Activated CD8-positive, alpha-beta memory T cell treated with anti-CD3 and anti-CD28 coated beads, Interleukin-2, amount 50 U/mL, for 1 hour (primary cell): ENCODE measurements at regions not wholly inside any gene's neighbourhood (a gene's known extent, or its start where the extent isn't known, plus 50 kb on each side); places are given as distances from the start of the nearest gene placed in this dataset.

Source experiments
- DNase-seq: peaks from one replicate; pipeline ENCODE4 v3.0.0-alpha.2; 2020; ENCODE audit errors: extremely low read depth

- DNase-seq, result no peak
Measured at GRCh38 chr18:45527891-45528290, 87.4 kb upstream of the SLC14A2 start.

DNA sequence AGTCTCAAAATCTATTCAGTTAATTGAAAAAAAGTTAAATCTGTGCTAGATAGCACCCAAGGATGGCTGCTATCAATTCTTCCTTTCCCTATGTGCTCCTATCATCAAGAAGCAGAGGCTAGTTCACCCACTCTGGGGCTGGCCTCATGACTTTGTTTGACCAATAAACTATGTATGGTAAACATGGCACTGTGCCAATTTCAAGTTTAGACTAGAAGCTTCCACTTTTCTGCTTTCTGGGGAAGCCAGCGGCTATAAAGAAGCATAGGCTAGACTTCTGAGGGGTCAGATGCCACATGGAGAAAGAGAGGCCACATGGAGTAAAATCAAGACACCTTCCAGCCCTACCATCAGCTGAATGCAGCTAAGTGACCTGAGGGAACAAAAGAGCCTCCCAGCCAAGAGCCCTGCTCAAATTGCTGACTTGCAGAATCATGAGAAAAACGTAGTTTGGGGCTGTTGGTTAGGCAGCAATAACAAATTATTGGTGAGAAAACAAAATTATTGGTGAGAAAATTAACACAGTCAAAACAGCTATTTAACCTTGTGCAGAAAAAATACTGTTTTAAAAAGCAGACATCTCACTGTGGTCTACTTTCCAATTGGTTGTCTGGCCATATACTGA, 86.5 kb upstream of the SLC14A2 start:
- DNase-seq, result no peak

GRCh38 chr18:45538444-45538843, 76.8 kb upstream of the SLC14A2 start:
- DNase-seq, result no peak

GRCh38 chr18:45539491-45539891, 75.8 kb upstream of the SLC14A2 start:
- no peak for DNase-seq

DNA sequence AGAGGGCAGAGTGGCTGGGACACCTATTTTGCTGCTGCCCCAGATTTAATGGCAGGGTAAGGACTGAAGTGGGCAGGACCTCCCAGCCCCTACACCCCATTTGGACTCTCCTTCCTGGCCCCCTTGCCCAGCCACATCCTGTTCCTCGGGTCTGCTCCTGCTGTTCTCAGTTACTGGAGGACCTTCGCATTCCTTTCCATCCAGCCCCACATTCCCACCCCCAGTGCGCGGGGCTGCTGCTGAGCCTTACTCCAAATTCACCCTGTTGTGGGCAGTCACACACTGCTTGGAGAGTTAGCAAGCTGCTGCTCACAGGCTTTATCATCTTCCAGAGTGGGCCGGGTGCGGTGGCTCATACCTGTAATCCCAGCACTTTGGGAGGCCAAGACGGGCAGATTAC, 75.2 kb upstream of the SLC14A2 start:
- no peak for DNase-seq

GRCh38 chr18:45541421-45541820, 73.9 kb upstream of the SLC14A2 start:
- DNase-seq, result no peak

- no peak for DNase-seq
Measured at GRCh38 chr18:45542043-45542442, 73.2 kb upstream of the SLC14A2 start.

DNA sequence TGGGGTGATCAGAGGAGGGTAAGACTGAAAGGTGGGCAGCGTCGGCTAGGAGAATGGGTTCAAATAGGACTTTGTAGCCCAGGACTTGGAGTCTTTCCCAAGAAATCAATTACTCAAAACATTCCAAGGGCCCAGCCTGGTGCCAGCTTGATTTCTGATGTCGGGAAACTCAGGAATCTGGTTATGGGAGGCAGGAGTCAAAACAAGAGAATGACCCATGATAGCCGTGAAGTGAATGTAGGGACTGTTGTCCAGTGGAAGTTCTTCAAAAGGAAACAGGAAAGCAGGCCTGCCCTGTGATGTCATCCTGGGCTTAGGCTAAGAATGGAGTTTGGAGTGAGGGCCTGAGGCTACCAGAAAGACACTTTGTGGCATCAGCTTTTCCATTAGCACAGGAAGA, 67.4 kb upstream of the SLC14A2 start:
- no peak for DNase-seq

- no peak for DNase-seq
Measured at GRCh38 chr18:45548614-45549013, 66.7 kb upstream of the SLC14A2 start.

GRCh38 chr18:45549290-45549689, 66.0 kb upstream of the SLC14A2 start:
- no peak for DNase-seq

- no peak for DNase-seq
Measured at GRCh38 chr18:45551142-45551815, 64.0 kb upstream of the SLC14A2 start.

DNA sequence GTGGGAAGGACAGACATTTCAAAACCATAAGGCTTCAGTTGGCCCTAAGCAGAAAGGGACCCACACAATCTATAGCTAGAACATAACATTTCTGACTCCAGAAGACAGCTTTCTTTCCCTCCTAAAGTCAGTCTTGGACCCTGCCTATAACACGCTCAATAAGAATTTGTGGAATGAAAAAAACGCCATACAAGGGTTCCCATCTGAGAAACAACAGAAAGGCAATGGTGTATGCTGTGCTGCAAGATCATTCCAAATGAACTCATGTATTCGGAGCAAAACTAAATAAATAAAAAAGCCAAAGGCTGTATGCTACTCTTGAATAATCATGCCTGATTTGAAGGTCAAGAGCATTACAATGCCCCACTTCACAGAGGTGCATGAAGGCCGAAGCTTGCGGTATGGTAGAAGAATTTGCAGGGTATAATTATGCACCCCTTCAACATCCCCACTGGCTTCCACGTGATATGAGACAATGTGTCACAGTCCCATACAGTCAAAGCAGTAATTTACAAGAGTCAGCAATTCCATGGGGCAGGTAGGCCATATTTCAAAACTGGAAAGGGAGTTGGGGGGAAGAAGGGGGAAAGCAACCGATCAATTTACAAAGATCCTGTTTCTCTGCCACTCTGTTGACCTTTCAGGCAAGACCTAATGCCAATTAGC, 61.4 kb upstream of the SLC14A2 start:
- DNase-seq, result no peak

- no peak for DNase-seq
Measured at GRCh38 chr18:45554389-45554737, 60.9 kb upstream of the SLC14A2 start.

GRCh38 chr18:45556222-45556621, 59.1 kb upstream of the SLC14A2 start:
- no peak for DNase-seq

DNA sequence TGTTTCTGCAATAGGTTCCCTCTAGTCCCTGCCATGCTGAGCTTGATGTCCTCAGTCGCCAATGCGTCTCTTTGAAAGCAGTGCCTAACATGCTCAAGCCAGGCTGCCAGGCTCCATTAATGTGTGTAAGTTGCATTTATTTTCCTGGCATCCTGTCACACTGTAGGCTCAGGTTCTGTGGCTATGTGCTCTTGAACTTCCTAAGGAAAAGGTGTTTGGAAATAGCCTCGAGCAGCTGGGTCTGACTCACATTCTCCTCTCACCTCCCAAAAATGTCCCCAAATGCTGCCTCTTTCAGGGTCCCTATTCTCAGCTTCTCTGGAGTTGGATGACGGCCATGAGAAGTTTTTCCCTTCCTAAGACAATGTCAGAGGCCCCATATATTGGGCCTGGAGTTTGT, 58.0 kb upstream of the SLC14A2 start:
- DNase-seq, result no peak

GRCh38 chr18:45557779-45558178, 57.5 kb upstream of the SLC14A2 start:
- DNase-seq, result no peak

DNA sequence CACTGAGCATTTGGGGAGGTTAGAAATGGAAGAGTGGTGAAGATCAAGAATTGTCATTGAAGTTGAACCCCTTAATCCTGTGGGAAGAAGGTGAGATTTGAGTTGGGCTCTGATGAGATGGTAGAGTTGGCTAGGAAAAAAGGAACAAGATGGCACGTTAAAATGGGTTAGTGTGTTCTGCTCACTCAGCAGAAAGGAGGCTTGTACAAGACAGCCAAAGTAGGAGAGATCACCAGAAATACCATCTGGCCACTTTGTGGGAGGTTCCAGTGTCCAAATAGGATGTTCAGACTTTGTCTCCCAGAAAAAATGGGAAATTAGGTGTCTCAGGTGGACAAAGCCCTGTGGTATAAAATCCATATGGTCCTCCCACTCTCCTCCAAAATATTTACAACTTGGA, 56.0 kb upstream of the SLC14A2 start:
- no peak for DNase-seq

GRCh38 chr18:45560870-45561269, 54.4 kb upstream of the SLC14A2 start:
- no peak for DNase-seq

DNA sequence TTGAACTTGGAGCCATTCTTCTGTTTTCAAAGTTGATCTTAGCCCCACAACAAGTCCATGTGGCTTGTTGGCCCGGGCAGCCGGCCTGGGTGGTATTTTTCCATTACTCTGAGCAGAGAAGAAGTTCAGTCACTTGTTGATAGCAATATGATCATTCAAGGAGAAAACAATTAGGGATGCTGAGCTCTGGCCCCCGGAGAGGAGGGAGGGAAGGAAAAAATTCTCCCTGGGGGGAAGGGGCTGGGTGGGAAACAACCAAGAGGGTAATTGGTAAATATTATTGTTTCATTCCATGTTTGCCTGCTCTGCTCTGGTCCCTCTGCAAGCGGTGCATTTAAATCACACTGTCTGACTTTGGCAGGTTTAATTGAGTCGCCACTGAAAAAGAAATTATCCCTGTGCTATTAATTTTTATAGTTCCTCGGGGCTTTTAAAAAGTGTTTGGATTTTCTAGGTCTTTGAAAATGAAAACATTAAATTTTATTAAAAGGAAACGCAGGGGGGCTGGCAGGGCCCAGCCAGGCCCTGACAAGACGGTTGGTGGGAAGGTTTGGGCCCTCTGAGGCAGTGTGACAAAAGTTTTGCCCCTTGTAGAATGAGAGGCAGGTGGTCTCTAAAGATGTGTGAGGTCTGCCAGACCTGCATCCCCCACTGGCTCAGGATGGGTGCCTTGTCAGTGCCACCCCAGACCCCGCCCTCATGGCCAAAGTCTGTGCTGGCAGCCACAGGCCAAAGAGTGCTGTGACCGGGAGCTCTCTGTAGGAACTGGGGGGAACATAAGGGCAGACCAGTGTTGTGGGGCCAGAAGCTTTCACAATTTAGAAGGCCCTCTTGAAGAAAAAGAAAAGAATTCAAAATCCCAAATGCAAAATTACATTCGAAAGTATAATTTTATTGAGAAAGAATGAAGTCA, 52.5 kb upstream of the SLC14A2 start:
- DNase-seq, result no peak

- DNase-seq, result no peak
Measured at GRCh38 chr18:45565280-45565970, 49.9 kb upstream of the SLC14A2 start.
